K562 (cell line): ENCODE measurements at regions not wholly inside any gene's neighbourhood (a gene's known extent, or its start where the extent isn't known, plus 50 kb on each side); places are given as distances from the start of the nearest gene placed in this dataset.

ENCODE experiments used
- CAMTA2 ChIP-seq: fragments of 250-450 bp; sonication (Bioruptor Pico); conservative IDR thresholded peaks from 2 replicates; pipeline ENCODE4 v1.5.1; 2022
- CBFA2T3 ChIP-seq: fragments of 450-650 bp; IDR thresholded peaks from 2 replicates; pipeline ENCODE4 v1.6.1; 2017
- CSDE1 ChIP-seq, 2 experiments: fragments of 450-650 bp; IDR thresholded peaks; 2 replicates each; pipeline ENCODE4 v1.6.1; 2016; ENCODE audit warnings: mild to moderate bottlenecking in 1 of 2
- E2F8 ChIP-seq: fragments of 450-650 bp; IDR thresholded peaks from 2 replicates; pipeline ENCODE4 v1.7.1; 2018; ENCODE audit warnings: mild to moderate bottlenecking, low read depth; ENCODE audit not compliant: partially characterized antibody
- L3MBTL2 ChIP-seq: fragments of 450-650 bp; IDR thresholded peaks from 2 replicates; pipeline ENCODE4 v1.6.1; 2016; ENCODE audit warnings: mild to moderate bottlenecking, moderate library complexity
- MAFK ChIP-seq: IDR thresholded peaks from 2 replicates; pipeline ENCODE4 v1.6.1; 2011; ENCODE audit warnings: low read length, improper control_type of control experiment
- MTA1 ChIP-seq: fragments of 450-650 bp; IDR thresholded peaks from 2 replicates; pipeline ENCODE4 v1.6.1; 2017; ENCODE audit warnings: borderline replicate concordance
- NCOA4 ChIP-seq: fragments of 450-650 bp; IDR thresholded peaks from 2 replicates; pipeline ENCODE4 v1.6.1; 2018; ENCODE audit warnings: mild to moderate bottlenecking; ENCODE audit not compliant: partially characterized antibody
- NEUROD1 ChIP-seq: fragments of 150-350 bp; IDR thresholded peaks from 2 replicates; pipeline ENCODE4 v1.6.1; 2014; ENCODE audit warnings: borderline replicate concordance, low read length, low read depth; ENCODE audit not compliant: partially characterized antibody
- RAD21 ChIP-seq, 2 experiments: fragments of 250-450 bp in 1 of 2; fragments of 450-650 bp in 1 of 2; sonication (Bioruptor Pico) in 1 of 2; formaldehyde crosslinking in 1 of 2; IDR thresholded peaks in 1 of 2; conservative IDR thresholded peaks in 1 of 2; 2 replicates each; pipeline versions ENCODE4 v1.4.0 to v1.8.0; 2020 to 2022; ENCODE audit warnings: mild to moderate bottlenecking in 2 of 2, moderate library complexity in 1 of 2
- SP1 ChIP-seq: sonication (generic); formaldehyde crosslinking; IDR thresholded peaks from 2 replicates; pipeline ENCODE4 v1.8.1; 2022; ENCODE audit warnings: mild to moderate bottlenecking, missing genetic modification reagents
- ZBTB8A ChIP-seq: fragments of 450-650 bp; IDR thresholded peaks from 2 replicates; pipeline ENCODE4 v1.6.1; 2018; ENCODE audit warnings: mild to moderate bottlenecking, moderate library complexity; ENCODE audit not compliant: partially characterized antibody
- ZNF407 ChIP-seq: fragments of 450-650 bp; IDR thresholded peaks from 2 replicates; pipeline ENCODE4 v1.6.1; 2016; ENCODE audit warnings: low read depth
- TF ChIP-seq, protein P1 (sequence below): fragments of 450-650 bp; IDR thresholded peaks from 2 replicates; pipeline ENCODE4 v1.6.1; 2016; ENCODE audit warnings: mild to moderate bottlenecking

DNA sequence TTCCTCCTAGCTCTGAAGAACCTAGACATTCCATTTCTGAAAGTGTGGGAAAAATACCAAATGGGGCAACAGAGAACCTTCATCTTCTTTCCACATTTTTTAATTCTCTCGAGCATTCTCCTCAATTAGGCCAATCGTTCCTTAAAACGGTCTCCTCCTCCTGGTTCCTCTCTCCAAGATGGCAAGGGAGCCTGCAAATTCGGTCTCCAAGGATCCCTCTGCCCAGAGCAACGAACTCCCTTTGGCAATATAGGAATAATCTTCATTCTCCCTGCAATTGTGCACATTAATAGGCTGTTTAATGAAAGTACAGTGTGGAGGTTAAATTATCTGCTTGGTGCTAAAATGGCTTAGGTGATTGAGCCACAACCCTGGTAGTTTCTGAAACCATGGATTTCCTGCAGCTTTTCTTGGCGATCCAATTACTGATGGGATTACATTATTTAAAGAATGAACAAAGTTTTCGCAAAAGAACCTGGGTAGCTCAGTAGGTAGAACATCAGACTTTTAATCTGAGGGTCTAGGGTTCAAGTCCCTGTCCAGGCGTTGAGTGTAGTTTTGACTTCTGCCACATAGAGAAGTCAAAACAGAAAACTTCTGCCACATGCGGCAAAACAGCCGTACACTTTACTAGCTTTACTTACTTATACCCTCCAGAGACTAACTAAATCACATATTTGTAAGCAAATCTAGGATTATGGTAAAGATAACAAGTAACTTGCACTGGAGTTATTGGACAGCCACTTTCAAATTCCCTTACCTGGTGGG is 102.9 kb upstream of the ZNF184 start (continued):
- peak; percentile 43 for TF ChIP-seq E2F8
- TF ChIP-seq, protein P1, sequence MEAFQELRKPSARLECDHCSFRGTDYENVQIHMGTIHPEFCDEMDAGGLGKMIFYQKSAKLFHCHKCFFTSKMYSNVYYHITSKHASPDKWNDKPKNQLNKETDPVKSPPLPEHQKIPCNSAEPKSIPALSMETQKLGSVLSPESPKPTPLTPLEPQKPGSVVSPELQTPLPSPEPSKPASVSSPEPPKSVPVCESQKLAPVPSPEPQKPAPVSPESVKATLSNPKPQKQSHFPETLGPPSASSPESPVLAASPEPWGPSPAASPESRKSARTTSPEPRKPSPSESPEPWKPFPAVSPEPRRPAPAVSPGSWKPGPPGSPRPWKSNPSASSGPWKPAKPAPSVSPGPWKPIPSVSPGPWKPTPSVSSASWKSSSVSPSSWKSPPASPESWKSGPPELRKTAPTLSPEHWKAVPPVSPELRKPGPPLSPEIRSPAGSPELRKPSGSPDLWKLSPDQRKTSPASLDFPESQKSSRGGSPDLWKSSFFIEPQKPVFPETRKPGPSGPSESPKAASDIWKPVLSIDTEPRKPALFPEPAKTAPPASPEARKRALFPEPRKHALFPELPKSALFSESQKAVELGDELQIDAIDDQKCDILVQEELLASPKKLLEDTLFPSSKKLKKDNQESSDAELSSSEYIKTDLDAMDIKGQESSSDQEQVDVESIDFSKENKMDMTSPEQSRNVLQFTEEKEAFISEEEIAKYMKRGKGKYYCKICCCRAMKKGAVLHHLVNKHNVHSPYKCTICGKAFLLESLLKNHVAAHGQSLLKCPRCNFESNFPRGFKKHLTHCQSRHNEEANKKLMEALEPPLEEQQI = peak; percentile 35; the same call in 1 of the 2 replicates
- TF ChIP-seq L3MBTL2 = 0 out of 2 replicates have a peak, but pooled peaks have one; percentile 24
- 0 out of 2 replicates have a peak, but pooled peaks have one; percentile 18 for TF ChIP-seq SP1
- TF ChIP-seq CAMTA2 = no peak
- TF ChIP-seq ZBTB8A = peak; percentile 38
- TF ChIP-seq ZNF407 = peak; percentile 67; the same call in 1 of the 2 replicates
- peak in 1 of 2 experiments; percentile 3; a peak in 1 of 4 replicates for TF ChIP-seq RAD21 (CRISPR knock-in tag; conservative IDR thresholded peaks at IDR 0.05 in 1 of 2, IDR thresholded peaks at IDR 0.05 in 1 of 2)
- TF ChIP-seq MTA1 = 0 out of 2 replicates have a peak, but pooled peaks have one; percentile 31
- no peak for TF ChIP-seq NCOA4
- peak in 1 of 2 experiments; percentile 73; a peak in 1 of 4 replicates for TF ChIP-seq CSDE1 (IDR thresholded peaks at IDR 0.05)
- no peak for TF ChIP-seq NEUROD1
- TF ChIP-seq MAFK = no peak
- peak; percentile 20; the same call in 1 of the 2 replicates for TF ChIP-seq CBFA2T3
